ENCODE measurements at regions not wholly inside any gene's neighbourhood (a gene's known extent, or its start where the extent isn't known, plus 50 kb on each side); places are given as distances from the start of the nearest gene placed in this dataset.

GRCh38 chr20:19070681-19071445 lies 141.6 kb upstream of the SLC24A3 start:
- ATAC-seq (no peak), DNase-seq (no peak)
- Mint-ChIP-seq H3K9me3 (peaks cover 6 to 12% of the 10 kb centered on the region in 2 donors), H3K4me1 (peaks cover 24% of the 10 kb centered on the region), H3K4me3 (no peak overlapping the region), H3K27me3 (peaks cover 7% of the 10 kb centered on the region), H3K27ac (no peak overlapping the region)

DNA sequence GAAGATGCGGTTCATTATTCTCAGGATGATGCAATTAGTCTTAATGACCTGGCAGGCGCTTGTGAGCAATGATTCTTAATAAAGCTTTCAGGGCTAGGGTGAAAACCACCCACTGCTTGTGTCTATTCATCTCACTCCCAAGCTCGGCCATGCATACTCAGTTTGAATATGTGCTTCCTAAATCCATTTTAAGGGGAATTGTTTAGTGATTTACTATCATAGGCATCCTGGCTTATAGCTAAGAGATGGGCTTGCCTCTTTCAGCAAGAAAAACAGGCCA lies 141.1 kb upstream of the SLC24A3 start:
- Mint-ChIP-seq H3K27me3 (peaks cover 7% of the 10 kb centered on the region), H3K4me1 (peaks cover 26% of the 10 kb centered on the region), H3K27ac (no peak overlapping the region), H3K9me3 (peaks cover 6 to 7% of the 10 kb centered on the region in 2 donors), H3K4me3 (no peak overlapping the region)
- ATAC-seq (no peak), DNase-seq (no peak)

GRCh38 chr20:19071902-19072498 lies 140.4 kb upstream of the SLC24A3 start:
- no peak for ATAC-seq
- H3K27ac Mint-ChIP-seq, result no peak overlapping the region
- H3K4me1 Mint-ChIP-seq, result peaks cover 26% of the 10 kb centered on the region
- peaks cover 7% of the 10 kb centered on the region for H3K27me3 Mint-ChIP-seq
- peaks cover 6 to 7% of the 10 kb centered on the region in 2 donors for H3K9me3 Mint-ChIP-seq
- no peak for DNase-seq
- H3K4me3 Mint-ChIP-seq, result no peak overlapping the region

- Mint-ChIP-seq H3K4me1 (peaks cover 26% of the 10 kb centered on the region), H3K27me3 (peaks cover 7% of the 10 kb centered on the region), H3K27ac (no peak overlapping the region), H3K4me3 (no peak overlapping the region), H3K9me3 (peaks cover 6 to 7% of the 10 kb centered on the region in 2 donors)
- ATAC-seq, result no peak
- DNase-seq, result no peak
These were observed 139.5 kb upstream of the SLC24A3 start for GRCh38 chr20:19072988-19073387.

GRCh38 chr20:19073584-19074218 lies 138.7 kb upstream of the SLC24A3 start:
- peaks cover 7% of the 10 kb centered on the region for H3K27me3 Mint-ChIP-seq
- peaks cover 1 to 2% of the 10 kb centered on the region in 2 donors for H3K9me3 Mint-ChIP-seq
- no peak for DNase-seq
- H3K4me3 Mint-ChIP-seq, result no peak overlapping the region
- ATAC-seq, result no peak
- H3K27ac Mint-ChIP-seq, result no peak overlapping the region
- peaks cover 26% of the 10 kb centered on the region for H3K4me1 Mint-ChIP-seq

DNA sequence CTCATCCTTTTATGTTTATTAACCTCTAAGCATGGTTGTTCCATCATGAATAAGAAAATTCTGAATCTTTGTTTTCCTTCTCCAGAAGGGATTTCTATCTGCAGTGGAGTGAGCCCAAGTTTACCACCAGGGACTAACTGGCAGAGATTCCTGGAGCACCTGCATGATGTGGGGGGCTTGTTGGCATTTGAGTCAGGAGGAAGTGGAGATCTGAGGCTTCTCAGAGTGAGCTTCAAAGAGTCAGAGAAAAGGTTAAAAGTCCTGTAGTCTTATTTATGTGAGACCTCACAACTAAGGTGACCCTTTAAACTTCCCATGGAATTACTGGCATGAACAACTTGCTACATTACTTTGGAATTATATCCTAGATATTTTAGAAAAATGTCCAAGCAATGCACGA lies 138.1 kb upstream of the SLC24A3 start:
- peak overlapping the region in 1 of 2 donors; percentile 61 for H3K27ac Mint-ChIP-seq
- DNase-seq (no peak), ATAC-seq (no peak)
- H3K9me3 Mint-ChIP-seq, result no peaks in the 10 kb centered on the region
- peak overlapping the region in 1 of 2 donors; percentile 11 for H3K4me3 Mint-ChIP-seq
- peaks cover 7% of the 10 kb centered on the region for H3K27me3 Mint-ChIP-seq
- H3K4me1 Mint-ChIP-seq, result peaks cover 26% of the 10 kb centered on the region

DNA sequence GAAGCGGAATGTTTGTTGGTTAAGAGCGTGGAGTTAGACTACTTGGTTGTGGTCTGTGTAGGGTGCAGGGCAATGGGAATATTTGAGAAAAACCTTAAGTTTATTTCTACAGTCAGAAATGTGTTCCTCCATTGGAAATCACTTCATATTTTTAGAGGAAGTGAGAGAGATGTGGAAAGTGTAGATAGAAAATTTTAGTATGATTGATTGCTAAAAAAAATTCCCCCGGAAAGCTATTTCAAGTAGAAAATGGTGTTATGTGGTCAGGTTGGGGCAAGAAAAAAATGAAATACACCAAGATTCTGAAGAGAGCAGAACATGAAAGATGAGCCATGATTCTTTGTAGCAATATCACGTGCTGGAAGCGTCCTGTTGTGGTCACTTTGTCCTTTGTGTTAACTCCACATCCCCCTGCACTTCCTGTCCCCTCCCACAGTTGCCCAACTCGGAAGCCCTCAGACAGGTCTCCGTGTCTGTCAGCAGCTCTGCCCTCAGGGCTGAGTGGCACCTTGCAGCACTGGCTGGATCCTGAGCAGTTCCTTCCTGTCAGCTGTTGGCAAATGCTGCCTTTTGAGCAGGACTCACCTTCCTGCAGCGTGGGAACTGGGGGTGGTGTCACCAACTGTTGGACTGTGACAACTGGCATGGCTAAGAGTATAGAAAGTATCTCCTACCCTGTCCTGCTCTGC lies 137.5 kb upstream of the SLC24A3 start:
- Mint-ChIP-seq H3K4me1 (peaks cover 26% of the 10 kb centered on the region), H3K27me3 (peaks cover 7% of the 10 kb centered on the region), H3K4me3 (peak overlapping the region; percentile 9 to 39), H3K27ac (peak overlapping the region; percentile 4 to 61), H3K9me3 (no peaks in the 10 kb centered on the region)
- ATAC-seq (peak; percentile 92), DNase-seq (peak; percentile 9 to 58)

- H3K27ac Mint-ChIP-seq, result peak overlapping the region; percentile 6 to 20
- DNase-seq (no peak), ATAC-seq (no peak)
- no peaks in the 10 kb centered on the region for H3K9me3 Mint-ChIP-seq
- no peak overlapping the region for H3K4me3 Mint-ChIP-seq
- peaks cover 26% of the 10 kb centered on the region for H3K4me1 Mint-ChIP-seq
- H3K27me3 Mint-ChIP-seq, result no peaks in the 10 kb centered on the region
These were observed 134.8 kb upstream of the SLC24A3 start for GRCh38 chr20:19077370-19078220.

GRCh38 chr20:19078448-19079373 lies 133.7 kb upstream of the SLC24A3 start:
- ATAC-seq, result no peak
- Mint-ChIP-seq H3K4me3 (no peak overlapping the region), H3K9me3 (no peaks in the 10 kb centered on the region), H3K4me1 (peaks cover 22% of the 10 kb centered on the region), H3K27me3 (no peaks in the 10 kb centered on the region), H3K27ac (peak overlapping the region in 1 of 2 donors; percentile 36)
- no peak for DNase-seq

- ATAC-seq (no peak), DNase-seq (no peak)
- Mint-ChIP-seq H3K27me3 (no peaks in the 10 kb centered on the region), H3K9me3 (no peaks in the 10 kb centered on the region), H3K27ac (peak overlapping the region in 1 of 2 donors; percentile 72), H3K4me1 (peaks cover 13% of the 10 kb centered on the region), H3K4me3 (no peak overlapping the region)
These were observed 132.7 kb upstream of the SLC24A3 start for GRCh38 chr20:19079536-19080299.

DNA sequence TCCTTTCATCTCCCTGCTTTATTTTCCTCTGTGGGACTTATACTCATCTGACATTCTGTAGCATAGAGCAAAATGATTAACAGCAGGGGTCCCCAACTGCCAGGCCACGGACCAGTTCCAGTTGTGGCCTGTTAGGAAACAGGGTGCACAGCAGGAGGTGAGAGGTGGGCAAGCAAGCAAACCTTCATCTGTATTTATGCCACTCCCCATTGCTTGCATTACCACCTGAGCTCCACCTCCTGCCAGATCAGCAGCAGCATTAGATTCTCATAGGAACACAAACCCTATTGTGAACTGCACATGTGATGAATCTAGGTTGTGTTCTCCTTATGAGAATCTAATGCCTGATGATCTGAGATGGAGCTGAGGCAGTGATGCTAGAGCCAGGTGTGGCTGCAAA lies 130.5 kb upstream of the SLC24A3 start:
- no peak overlapping the region for H3K4me3 Mint-ChIP-seq
- no peaks in the 10 kb centered on the region for H3K27me3 Mint-ChIP-seq
- ATAC-seq, result no peak
- no peak overlapping the region for H3K27ac Mint-ChIP-seq
- no peaks in the 10 kb centered on the region for H3K9me3 Mint-ChIP-seq
- no peaks in the 10 kb centered on the region for H3K4me1 Mint-ChIP-seq
- no peak for DNase-seq

GRCh38 chr20:19083136-19083621 lies 129.3 kb upstream of the SLC24A3 start:
- Mint-ChIP-seq H3K27ac (no peak overlapping the region), H3K4me3 (no peak overlapping the region), H3K9me3 (no peaks in the 10 kb centered on the region), H3K4me1 (no peaks in the 10 kb centered on the region), H3K27me3 (no peaks in the 10 kb centered on the region)
- DNase-seq (no peak), ATAC-seq (no peak)

DNA sequence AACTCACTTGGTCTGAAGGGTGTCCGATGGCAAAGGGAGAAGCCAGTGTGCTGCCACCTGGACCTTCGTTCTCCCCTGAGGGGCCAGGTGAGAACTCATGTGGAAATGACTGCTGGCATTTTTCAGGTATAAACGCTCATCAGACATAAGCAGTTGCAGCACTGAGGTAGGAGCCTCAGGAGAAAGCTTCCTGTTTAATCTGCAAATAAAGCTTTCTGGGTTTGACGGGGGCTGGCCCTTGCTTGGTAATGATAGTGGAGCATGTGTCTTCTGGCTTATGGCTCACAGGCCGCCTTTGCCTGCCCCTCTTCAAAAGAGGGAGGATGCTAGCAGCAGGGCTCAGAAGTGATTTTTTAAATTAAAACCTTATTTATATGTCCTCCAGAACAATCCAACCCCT lies 122.1 kb upstream of the SLC24A3 start:
- Mint-ChIP-seq H3K4me1 (no peaks in the 10 kb centered on the region), H3K27ac (no peak overlapping the region), H3K9me3 (peaks cover 0 to 6% of the 10 kb centered on the region in 2 donors), H3K4me3 (no peak overlapping the region), H3K27me3 (no peaks in the 10 kb centered on the region)
- ATAC-seq (no peak), DNase-seq (no peak)

Data from stimulated activated naive CD8-positive, alpha-beta T cell treated with anti-CD3 and anti-CD28 coated beads, Interleukin-15, amount 100 ng/mL, for 72 hours (primary cell).